Duodenal mucosa (tissue), 2 donors: ENCODE measurements at regions not wholly inside any gene's neighbourhood (a gene's known extent, or its start where the extent isn't known, plus 50 kb on each side); places are given as distances from the start of the nearest gene placed in this dataset.
"Not testable (repeated sequence)": the region's sequence is repeated elsewhere in the genome, so short reads cannot be mapped to it uniquely, and the experiment has no call there.

Source experiments
- H3K27ac ChIP-seq: one replicate; pipeline ENCODE4 v1.7.0; 2013; ENCODE audit warnings: low read depth, low read length
- H3K27me3 ChIP-seq, 2 donors: one replicate each; pipeline ENCODE4 v1.7.0; 2013; ENCODE audit warnings: low read length in 2 of 2, control low read depth in 1 of 2; ENCODE audit not compliant: insufficient read depth in 2 of 2, control insufficient read depth in 1 of 2
- H3K36me3 ChIP-seq, 2 donors: one replicate each; pipeline ENCODE4 v1.7.0; 2013; ENCODE audit warnings: low read length in 2 of 2, control low read depth in 1 of 2; ENCODE audit not compliant: insufficient read depth in 2 of 2, control insufficient read depth in 1 of 2
- H3K4me1 ChIP-seq, 2 donors: one replicate each; pipeline ENCODE4 v1.7.0; 2013; ENCODE audit warnings: low read length in 2 of 2, control low read depth in 1 of 2; ENCODE audit not compliant: insufficient read depth in 2 of 2, control insufficient read depth in 1 of 2
- H3K4me3 ChIP-seq, 2 donors: one replicate each; pipeline ENCODE4 v1.7.0; 2013; ENCODE audit warnings: low read length in 2 of 2, low read depth in 1 of 2
- H3K9ac ChIP-seq, 2 donors: one replicate each; pipeline ENCODE4 v1.7.0; 2013; ENCODE audit warnings: low read length in 2 of 2, low read depth in 1 of 2
- H3K9me3 ChIP-seq, 2 donors: one replicate each; pipeline ENCODE4 v1.7.0; 2013; ENCODE audit warnings: low read length in 2 of 2, control low read depth in 1 of 2; ENCODE audit not compliant: control insufficient read depth in 1 of 2

- H3K36me3 ChIP-seq = no peaks in the 10 kb centered on the region
- H3K27ac ChIP-seq = no peak overlapping the region
- no peak overlapping the region for H3K9ac ChIP-seq
- H3K27me3 ChIP-seq = no peaks in the 10 kb centered on the region
- H3K4me1 ChIP-seq = peaks cover 11 to 17% of the 10 kb centered on the region in 2 donors
- H3K4me3 ChIP-seq = no peak overlapping the region
- H3K9me3 ChIP-seq = peaks cover 3 to 5% of the 10 kb centered on the region in 2 donors
Observed at GRCh38 chr5:82593481-82593880, 315.3 kb upstream of the RPS23 start.

- Histone ChIP-seq H3K4me3 (no peak overlapping the region), H3K36me3 (no peaks in the 10 kb centered on the region), H3K9ac (no peak overlapping the region), H3K27me3 (no peaks in the 10 kb centered on the region), H3K9me3 (peaks cover 3 to 5% of the 10 kb centered on the region in 2 donors), H3K4me1 (peaks cover 15 to 26% of the 10 kb centered on the region in 2 donors), H3K27ac (no peak overlapping the region)
Observed at GRCh38 chr5:82591021-82591515, 312.9 kb upstream of the RPS23 start.

DNA sequence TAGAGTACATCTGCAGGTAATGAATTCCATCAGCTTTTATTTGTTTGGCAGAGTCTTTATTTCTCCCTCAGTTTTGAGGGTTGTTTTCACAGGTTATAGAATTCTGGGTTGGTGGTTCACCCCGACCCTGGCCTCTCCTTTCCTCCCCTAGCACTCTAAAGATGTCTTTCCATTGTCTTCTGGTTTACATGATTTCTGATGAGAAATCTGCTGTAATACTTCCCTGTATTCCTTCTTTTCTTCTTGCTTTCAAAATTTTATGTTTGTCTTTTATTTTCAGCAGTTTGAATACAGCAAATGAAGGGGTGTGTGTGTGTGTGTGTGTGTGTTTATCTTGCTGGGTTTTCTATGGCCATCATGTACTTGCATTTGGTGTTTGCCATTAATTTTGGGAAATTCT lies 312.0 kb upstream of the RPS23 start:
- H3K27me3 ChIP-seq = no peaks in the 10 kb centered on the region

GRCh38 chr5:82586661-82587310 lies 308.6 kb upstream of the RPS23 start:
- H3K27ac ChIP-seq = no peak overlapping the region
- H3K4me1 ChIP-seq = peaks cover 4 to 13% of the 10 kb centered on the region in 2 donors
- no peaks in the 10 kb centered on the region for H3K36me3 ChIP-seq
- no peak overlapping the region for H3K4me3 ChIP-seq
- H3K27me3 ChIP-seq = no peaks in the 10 kb centered on the region
- H3K9me3 ChIP-seq = peaks cover 5 to 6% of the 10 kb centered on the region in 2 donors
- no peak overlapping the region for H3K9ac ChIP-seq

More for the DNA sequence above, 312.0 kb upstream of the RPS23 start:
- Histone ChIP-seq H3K36me3 (no peaks in the 10 kb centered on the region), H3K4me3 (no peak overlapping the region), H3K9me3 (peaks cover 3 to 5% of the 10 kb centered on the region in 2 donors), H3K4me1 (peaks cover 15 to 24% of the 10 kb centered on the region in 2 donors), H3K9ac (no peak overlapping the region), H3K27ac (no peak overlapping the region)

DNA sequence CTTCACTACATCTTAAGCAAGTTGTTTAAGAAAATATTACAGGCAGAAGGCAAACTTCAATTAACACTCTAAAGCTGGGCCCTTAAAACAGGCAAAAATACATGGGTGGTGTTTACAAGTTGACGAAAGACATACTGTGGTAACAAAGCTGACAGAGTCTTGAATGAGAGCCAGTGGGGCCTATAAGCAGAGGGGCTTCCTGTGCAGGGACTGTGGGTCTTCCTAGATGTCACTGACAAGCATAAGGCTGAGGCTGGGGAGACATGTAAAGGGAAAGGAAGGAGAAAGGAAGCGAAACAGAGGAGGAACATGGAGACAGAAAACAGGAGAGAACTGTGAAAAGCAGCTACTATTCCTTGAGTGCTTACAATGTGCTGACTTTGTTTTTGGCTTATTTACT lies 308.0 kb upstream of the RPS23 start:
- H3K4me1 ChIP-seq = peaks cover 4 to 13% of the 10 kb centered on the region in 2 donors
- H3K36me3 ChIP-seq = no peaks in the 10 kb centered on the region
- peaks cover 4 to 6% of the 10 kb centered on the region in 2 donors for H3K9me3 ChIP-seq
- peak overlapping the region; percentile 68 for H3K27ac ChIP-seq
- no peak overlapping the region for H3K9ac ChIP-seq
- H3K4me3 ChIP-seq = peak overlapping the region in 1 of 2 donors; percentile 13
- H3K27me3 ChIP-seq = no peaks in the 10 kb centered on the region

DNA sequence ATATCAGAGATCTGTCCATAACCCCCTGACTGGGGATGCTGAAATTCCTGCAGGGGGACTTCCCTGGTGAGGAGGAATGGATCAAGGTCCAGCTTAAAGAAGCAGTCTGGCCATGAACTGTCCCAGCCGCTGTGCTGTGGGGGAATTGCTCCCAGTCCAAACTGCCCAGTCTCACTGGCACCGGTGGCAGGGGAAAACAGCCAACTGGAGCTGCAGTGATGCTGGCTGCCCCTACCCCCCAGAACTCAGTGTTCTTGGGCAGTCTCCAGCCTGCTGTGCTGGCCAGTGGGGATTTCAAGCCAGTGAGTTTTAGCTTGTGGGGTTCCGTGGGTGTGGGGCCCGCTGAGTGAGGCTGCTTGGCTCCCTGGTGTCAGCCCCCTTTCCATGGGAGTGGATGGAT lies 306.5 kb upstream of the RPS23 start:
- peaks cover 4 to 13% of the 10 kb centered on the region in 2 donors for H3K4me1 ChIP-seq
- H3K9me3 ChIP-seq = peaks cover 0 to 2% of the 10 kb centered on the region in 2 donors
- no peak overlapping the region for H3K4me3 ChIP-seq
- no peak overlapping the region for H3K27ac ChIP-seq
- H3K27me3 ChIP-seq = no peaks in the 10 kb centered on the region
- no peaks in the 10 kb centered on the region for H3K36me3 ChIP-seq
- H3K9ac ChIP-seq = no peak overlapping the region

DNA sequence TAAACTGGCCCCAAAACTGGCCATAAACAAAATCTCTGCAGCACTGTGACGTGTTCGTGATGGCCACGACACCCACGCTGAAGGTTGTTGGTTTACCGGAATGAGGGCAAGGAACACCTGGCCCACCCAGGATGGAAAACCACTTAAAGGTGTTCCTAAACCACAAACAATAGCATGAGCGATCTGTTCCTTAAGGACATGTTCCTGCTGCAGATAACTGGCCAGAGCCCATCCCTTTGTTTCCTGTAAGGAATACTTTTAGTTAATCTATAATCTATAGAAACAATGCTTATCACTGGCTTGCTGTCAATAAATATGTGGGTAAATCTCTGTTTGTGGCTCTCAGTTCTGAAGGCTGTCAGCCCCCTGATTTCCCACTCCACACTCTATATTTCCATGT lies 305.2 kb upstream of the RPS23 start:
- H3K27ac ChIP-seq, H3K36me3 ChIP-seq, H3K9me3 ChIP-seq, H3K4me3 ChIP-seq, H3K9ac ChIP-seq, H3K27me3 ChIP-seq: not testable (repeated sequence)
- peaks cover 4 to 13% of the 10 kb centered on the region in 2 donors for H3K4me1 ChIP-seq

DNA sequence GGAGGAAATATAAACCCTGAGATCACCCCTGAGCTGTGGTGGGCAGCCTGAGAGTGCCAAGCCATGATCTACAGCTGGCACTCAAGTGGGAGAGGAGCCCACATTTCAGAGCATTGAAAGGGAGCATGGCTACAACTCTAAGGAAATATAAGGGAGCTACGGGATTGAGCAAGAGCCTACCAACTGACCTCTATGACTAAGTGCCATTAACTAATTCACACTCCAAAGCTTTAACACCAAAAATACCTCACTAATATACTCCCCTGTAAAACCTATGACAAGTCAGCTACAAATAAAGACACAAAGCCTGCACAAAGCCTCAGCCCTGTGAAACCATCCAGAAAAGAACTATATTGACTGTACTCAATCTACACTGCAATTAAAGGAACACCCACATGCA lies 286.8 kb upstream of the RPS23 start:
- no peak overlapping the region for H3K4me3 ChIP-seq
- no peaks in the 10 kb centered on the region for H3K9me3 ChIP-seq
- no peaks in the 10 kb centered on the region for H3K4me1 ChIP-seq
- H3K27ac ChIP-seq = no peak overlapping the region
- H3K9ac ChIP-seq = no peak overlapping the region
- no peaks in the 10 kb centered on the region for H3K27me3 ChIP-seq
- H3K36me3 ChIP-seq = no peaks in the 10 kb centered on the region

- H3K4me1 ChIP-seq = no peaks in the 10 kb centered on the region
- no peaks in the 10 kb centered on the region for H3K36me3 ChIP-seq
- no peaks in the 10 kb centered on the region for H3K27me3 ChIP-seq
- H3K9me3 ChIP-seq = no peaks in the 10 kb centered on the region
- H3K27ac ChIP-seq = no peak overlapping the region
- no peak overlapping the region for H3K9ac ChIP-seq
- H3K4me3 ChIP-seq = no peak overlapping the region
Observed at GRCh38 chr5:82563745-82564144, 285.6 kb upstream of the RPS23 start.

GRCh38 chr5:82562696-82563240 lies 284.6 kb upstream of the RPS23 start:
- H3K9me3 ChIP-seq = no peaks in the 10 kb centered on the region
- no peak overlapping the region for H3K27ac ChIP-seq
- H3K4me3 ChIP-seq = no peak overlapping the region
- H3K9ac ChIP-seq = no peak overlapping the region
- no peaks in the 10 kb centered on the region for H3K4me1 ChIP-seq
- H3K27me3 ChIP-seq = no peaks in the 10 kb centered on the region
- no peaks in the 10 kb centered on the region for H3K36me3 ChIP-seq
